WTC11 (cell line): ENCODE measurements at regions not wholly inside any gene's neighbourhood (a gene's known extent, or its start where the extent isn't known, plus 50 kb on each side); places are given as distances from the start of the nearest gene placed in this dataset.

Source experiments
- ATF3 ChIP-seq: sonication (generic); formaldehyde crosslinking; conservative IDR thresholded peaks from 2 replicates; pipeline ENCODE4 v1.8.1; 2022; ENCODE audit warnings: mild to moderate bottlenecking, missing genetic modification reagents
- ATF6 ChIP-seq: sonication (generic); formaldehyde crosslinking; IDR thresholded peaks from 2 replicates; pipeline ENCODE4 v1.8.1; 2023; ENCODE audit warnings: mild to moderate bottlenecking, missing genetic modification reagents
- CTCF ChIP-seq: fragments of 200-600 bp; IDR thresholded peaks from 2 replicates; pipeline ENCODE4 v1.8.0; 2022; ENCODE audit warnings: antibody characterized with exemption
- EMX1 ChIP-seq: fragments of 250-450 bp; sonication (Bioruptor Pico); IDR thresholded peaks from 2 replicates; pipeline ENCODE4 v1.8.0; 2021; ENCODE audit warnings: mild to moderate bottlenecking
- FOXJ3 ChIP-seq: sonication (generic); formaldehyde crosslinking; IDR thresholded peaks from 2 replicates; pipeline ENCODE4 v1.9.0; 2021; ENCODE audit warnings: missing genetic modification reagents, mild to moderate bottlenecking, borderline replicate concordance
- FOXK1 ChIP-seq: sonication (generic); formaldehyde crosslinking; IDR thresholded peaks from 2 replicates; pipeline ENCODE4 v1.8.0; 2022; ENCODE audit warnings: mild to moderate bottlenecking, moderate library complexity, missing genetic modification reagents
- JAZF1 ChIP-seq: fragments of 250-450 bp; sonication (Bioruptor Pico); IDR thresholded peaks from 2 replicates; pipeline ENCODE4 v1.9.0; 2021; ENCODE audit warnings: moderate library complexity, mild to moderate bottlenecking, inconsistent platforms
- MAX ChIP-seq: sonication (generic); formaldehyde crosslinking; IDR thresholded peaks from 2 replicates; pipeline ENCODE4 v1.8.0; 2022; ENCODE audit warnings: mild to moderate bottlenecking, missing genetic modification reagents
- SP1 ChIP-seq: sonication (generic); formaldehyde crosslinking; conservative IDR thresholded peaks from 2 replicates; pipeline ENCODE4 v1.8.1; 2022; ENCODE audit warnings: missing genetic modification reagents
- TCF7 ChIP-seq: sonication (generic); formaldehyde crosslinking; IDR thresholded peaks from 2 replicates; pipeline ENCODE4 v1.8.0; 2022; ENCODE audit warnings: mild to moderate bottlenecking, low read depth, missing genetic modification reagents, moderate library complexity
- ZNF232 ChIP-seq: sonication (generic); formaldehyde crosslinking; IDR thresholded peaks from 2 replicates; pipeline ENCODE4 v1.8.0; 2022; ENCODE audit warnings: mild to moderate bottlenecking, missing genetic modification reagents
- ZNF281 ChIP-seq: sonication (generic); formaldehyde crosslinking; IDR thresholded peaks from 2 replicates; pipeline ENCODE4 v1.8.0; 2023; ENCODE audit warnings: mild to moderate bottlenecking, missing genetic modification reagents

- no peak for TF ChIP-seq JAZF1 (CRISPR knock-in tag)
- no peak for TF ChIP-seq ZNF232 (CRISPR knock-in tag)
- TF ChIP-seq CTCF: no peak
- no peak for TF ChIP-seq SP1 (CRISPR knock-in tag)
- TF ChIP-seq FOXK1 (CRISPR knock-in tag): no peak
- no peak for TF ChIP-seq EMX1 (CRISPR knock-in tag)
- TF ChIP-seq MAX (CRISPR knock-in tag): no peak
- TF ChIP-seq ATF3 (CRISPR knock-in tag): no peak
- no peak for TF ChIP-seq ZNF281 (CRISPR knock-in tag)
- no peak for TF ChIP-seq TCF7 (CRISPR knock-in tag)
- no peak for TF ChIP-seq FOXJ3 (CRISPR knock-in tag)
- TF ChIP-seq ATF6: no peak
Measured at GRCh38 chr7:155138204-155138603, 68.1 kb downstream of the HTR5A start.
